ENCODE measurements at regions not wholly inside any gene's neighbourhood (a gene's known extent, or its start where the extent isn't known, plus 50 kb on each side); places are given as distances from the start of the nearest gene placed in this dataset.

DNA sequence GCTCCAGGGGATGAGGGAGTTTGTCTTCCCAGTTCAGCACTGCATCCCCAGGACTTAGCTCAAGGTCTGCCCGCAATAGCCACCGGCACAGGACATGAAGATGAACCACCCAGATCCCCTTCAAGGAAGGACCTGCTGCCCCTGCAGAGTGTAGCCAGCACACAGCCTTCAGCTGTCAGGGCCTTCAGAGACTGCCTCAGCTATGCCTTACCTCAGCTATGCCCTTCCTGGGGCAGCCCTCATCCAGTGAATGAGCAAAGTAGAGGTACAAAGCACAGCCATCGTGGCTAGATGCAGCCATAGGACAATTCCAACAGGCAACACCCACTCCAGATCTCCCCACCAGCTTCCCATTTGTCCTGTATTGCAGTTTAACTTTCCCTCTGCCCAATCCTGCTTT is 291.2 kb upstream of the STT3B start:
- DNase-seq (ENCODE audit: insufficient read length, low spot score) (no peak), FAIRE-seq (no peak)
- TF ChIP-seq, protein P1, sequence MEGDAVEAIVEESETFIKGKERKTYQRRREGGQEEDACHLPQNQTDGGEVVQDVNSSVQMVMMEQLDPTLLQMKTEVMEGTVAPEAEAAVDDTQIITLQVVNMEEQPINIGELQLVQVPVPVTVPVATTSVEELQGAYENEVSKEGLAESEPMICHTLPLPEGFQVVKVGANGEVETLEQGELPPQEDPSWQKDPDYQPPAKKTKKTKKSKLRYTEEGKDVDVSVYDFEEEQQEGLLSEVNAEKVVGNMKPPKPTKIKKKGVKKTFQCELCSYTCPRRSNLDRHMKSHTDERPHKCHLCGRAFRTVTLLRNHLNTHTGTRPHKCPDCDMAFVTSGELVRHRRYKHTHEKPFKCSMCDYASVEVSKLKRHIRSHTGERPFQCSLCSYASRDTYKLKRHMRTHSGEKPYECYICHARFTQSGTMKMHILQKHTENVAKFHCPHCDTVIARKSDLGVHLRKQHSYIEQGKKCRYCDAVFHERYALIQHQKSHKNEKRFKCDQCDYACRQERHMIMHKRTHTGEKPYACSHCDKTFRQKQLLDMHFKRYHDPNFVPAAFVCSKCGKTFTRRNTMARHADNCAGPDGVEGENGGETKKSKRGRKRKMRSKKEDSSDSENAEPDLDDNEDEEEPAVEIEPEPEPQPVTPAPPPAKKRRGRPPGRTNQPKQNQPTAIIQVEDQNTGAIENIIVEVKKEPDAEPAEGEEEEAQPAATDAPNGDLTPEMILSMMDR (IDR thresholded peaks at IDR 0.05; ENCODE audit: insufficient read depth, missing control alignments), result no peak

DNA sequence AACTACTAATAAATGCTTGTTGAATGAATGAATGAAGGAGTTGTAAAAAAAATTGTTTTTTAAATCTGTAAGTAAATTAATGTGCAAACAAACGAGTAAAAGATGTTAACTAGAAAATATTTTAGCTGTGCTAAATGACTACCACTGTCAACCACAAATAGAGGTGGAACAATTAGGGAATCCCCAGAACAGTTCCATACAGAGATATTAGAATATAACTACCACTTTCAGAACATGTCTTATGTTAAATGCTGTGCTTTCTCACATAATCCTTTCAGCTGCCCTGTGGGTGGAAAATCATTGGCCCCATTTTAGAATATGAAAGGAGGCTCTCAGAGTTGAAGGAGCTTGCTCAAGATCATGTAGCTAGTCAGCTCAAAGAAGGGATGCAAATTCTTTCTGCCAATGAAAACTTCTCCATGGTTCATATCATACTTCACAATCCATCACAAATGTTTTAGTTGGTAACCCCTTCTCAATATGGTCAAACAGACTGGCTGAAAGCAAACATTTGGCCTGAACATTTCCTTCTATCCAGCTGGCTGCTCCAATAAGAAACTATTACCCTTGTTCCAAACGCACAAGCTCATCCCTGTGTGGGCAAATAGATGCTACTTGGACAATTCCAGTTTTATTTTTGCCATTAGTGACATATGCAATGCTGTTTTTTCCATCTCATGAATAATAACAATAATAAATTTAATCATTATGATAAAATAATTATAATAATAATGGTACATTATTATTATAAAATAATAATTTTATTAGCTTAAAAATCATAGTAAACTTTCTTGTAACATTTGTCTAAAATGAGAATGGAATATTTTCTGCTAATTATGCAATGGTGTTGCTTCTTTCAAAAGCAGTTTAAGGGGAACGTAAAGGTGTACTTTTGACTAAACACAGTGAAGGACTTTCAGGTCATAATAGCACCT is 290.4 kb upstream of the STT3B start:
- no peak for FAIRE-seq
- DNase-seq (ENCODE audit: insufficient read length, low spot score), result no peak
- TF ChIP-seq, protein P1 (IDR thresholded peaks at IDR 0.05; ENCODE audit: insufficient read depth, missing control alignments), result no peak

DNA sequence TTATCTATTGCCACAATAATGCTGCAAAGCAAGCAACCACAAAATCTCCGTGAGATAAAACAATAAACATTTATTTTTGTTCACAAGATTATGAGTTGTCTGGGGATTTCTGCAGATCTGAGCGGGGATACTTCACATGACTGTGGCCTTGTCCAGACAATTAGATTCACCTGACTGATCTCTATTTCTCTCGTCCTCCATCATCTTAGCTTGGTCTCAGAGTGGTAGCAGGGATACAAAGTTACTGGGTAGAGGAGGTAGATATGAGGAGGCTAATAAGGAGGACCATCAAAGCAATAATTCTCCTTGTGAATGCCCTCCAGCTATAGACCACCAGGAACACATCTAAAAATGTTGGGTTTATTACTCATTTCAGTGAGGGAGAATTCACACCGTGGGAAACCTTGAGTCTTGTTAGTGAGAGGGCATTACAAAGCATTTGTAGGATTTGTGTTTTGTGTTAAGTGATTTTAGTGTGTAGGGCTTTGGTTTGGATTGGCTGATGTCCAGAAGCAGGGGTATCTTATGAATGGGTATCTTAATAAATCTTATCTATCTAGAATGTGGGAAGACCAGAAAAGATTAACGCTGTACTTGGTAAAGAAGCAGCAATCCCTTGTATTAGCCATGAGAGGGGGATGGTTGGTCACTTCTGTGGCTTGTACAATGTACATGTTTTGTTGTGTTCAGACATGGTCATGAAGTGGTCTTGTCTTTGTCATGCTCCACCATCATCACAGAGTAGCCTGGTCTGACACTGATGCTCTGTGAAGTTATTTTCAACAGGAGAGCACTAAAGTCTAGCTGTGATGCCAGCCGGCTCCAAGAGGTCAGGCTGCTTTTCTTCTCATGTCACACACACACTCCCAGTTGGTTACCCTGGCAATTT is 287.6 kb upstream of the STT3B start:
- DNase-seq (ENCODE audit: insufficient read length, low spot score) (no peak), FAIRE-seq (no peak)
- TF ChIP-seq, protein P1 (IDR thresholded peaks at IDR 0.05; ENCODE audit: insufficient read depth, missing control alignments), result no peak

DNA sequence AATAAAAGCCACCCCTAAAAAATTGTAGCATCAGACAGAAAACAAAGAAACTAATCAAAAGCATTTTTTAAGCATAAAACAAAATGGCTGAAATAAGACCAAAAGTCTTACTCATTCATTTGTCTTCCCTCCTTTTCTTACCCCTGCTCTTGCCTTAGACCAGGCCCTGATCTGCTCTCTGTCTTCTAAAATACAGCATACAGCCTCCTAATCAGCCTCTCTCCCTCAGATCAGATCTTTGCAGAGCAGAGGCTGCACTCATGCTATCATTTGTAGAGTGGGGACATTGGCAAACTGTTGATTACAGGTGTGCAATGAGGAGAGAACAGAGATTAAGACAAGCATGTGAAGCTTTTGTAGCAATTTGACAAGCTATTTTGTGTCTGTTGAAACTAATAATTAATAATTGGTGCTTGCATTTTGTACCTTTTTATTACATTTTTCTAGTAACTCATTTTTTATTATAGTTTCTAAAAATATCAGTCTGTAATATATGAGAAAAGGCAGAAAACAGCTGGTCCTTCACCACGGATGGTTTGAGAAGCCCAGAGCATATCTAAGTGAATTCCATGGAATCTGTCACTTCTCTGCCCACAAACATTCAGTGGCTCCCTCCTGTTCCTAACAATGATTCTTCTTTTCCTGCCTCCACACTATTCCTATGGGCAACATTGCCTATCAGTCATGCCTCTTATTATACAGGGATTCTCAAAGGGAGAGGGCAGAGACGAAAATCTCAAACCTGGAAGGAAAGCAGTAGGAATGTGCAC is 286.2 kb upstream of the STT3B start:
- DNase-seq (ENCODE audit: insufficient read length, low spot score), result no peak
- FAIRE-seq, result no peak
- TF ChIP-seq, protein P1 (IDR thresholded peaks at IDR 0.05; ENCODE audit: insufficient read depth, missing control alignments), result no peak

DNA sequence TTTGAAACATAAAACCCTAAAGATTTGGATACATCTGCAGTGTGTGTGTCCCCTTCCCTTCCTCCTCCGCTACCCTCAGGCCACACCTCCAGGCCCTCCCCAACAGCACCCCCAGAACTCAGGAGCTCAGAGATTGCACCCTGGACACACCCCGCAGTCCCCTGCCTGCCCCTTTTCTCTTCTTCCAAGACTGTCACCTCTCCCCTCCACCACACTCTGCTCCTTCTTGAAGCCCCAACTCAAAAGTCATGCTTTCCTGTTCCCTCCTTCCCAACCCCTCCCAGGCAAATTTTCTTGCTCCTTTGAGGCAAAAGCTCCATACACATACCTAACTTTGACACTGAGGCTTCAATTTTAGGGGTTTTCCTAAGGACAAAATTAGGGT is 285.7 kb upstream of the STT3B start:
- TF ChIP-seq, protein P1 (IDR thresholded peaks at IDR 0.05; ENCODE audit: insufficient read depth, missing control alignments), result no peak
- DNase-seq (ENCODE audit: insufficient read length, low spot score) (no peak), FAIRE-seq (no peak)

DNA sequence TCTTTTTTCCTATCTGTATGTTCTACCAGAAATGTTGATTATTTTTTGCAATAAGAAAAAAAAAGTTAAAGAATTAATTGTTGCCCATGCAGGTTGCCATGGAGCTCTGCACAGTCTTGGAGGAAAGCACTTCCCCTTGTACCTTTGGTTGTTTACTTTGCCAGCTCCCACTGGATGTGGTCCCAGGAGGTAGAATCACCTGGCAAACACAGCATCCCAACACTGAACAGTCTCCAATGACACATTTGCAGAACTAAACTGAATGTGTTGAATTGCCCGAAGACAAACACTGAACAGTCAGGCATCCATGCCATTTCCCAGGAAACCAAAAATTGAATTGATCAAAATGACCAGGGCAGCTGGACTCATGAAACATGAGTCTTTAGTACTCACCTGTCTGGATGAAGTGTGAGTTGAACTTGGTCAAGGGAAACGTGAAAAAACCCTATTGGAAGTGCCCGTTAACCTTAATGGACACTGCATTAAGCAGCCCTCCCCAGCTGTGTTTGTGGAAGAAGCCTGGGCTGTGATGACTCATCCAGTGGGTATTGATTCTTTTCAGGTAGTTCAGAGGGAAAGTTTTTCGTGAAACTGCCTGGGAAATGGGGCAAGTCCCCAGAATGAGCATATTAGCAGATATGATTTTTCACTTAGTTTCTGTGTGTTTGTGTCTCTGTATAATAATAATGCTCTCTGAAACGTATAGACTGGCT is 284.7 kb upstream of the STT3B start:
- DNase-seq (ENCODE audit: insufficient read length, low spot score), result no peak
- no peak for FAIRE-seq
- TF ChIP-seq, protein P1 (IDR thresholded peaks at IDR 0.05; ENCODE audit: insufficient read depth, missing control alignments), result no peak

Data from D721Med (cell line).